HPDE6-E6E7 (cell line): ENCODE measurements at regions not wholly inside any gene's neighbourhood (a gene's known extent, or its start where the extent isn't known, plus 50 kb on each side); places are given as distances from the start of the nearest gene placed in this dataset.

Source experiments
- DNase-seq: peaks from one replicate; pipeline ENCODE4 v3.0.0; 2011; ENCODE audit warnings: missing footprints; ENCODE audit errors: extremely low spot score

DNA sequence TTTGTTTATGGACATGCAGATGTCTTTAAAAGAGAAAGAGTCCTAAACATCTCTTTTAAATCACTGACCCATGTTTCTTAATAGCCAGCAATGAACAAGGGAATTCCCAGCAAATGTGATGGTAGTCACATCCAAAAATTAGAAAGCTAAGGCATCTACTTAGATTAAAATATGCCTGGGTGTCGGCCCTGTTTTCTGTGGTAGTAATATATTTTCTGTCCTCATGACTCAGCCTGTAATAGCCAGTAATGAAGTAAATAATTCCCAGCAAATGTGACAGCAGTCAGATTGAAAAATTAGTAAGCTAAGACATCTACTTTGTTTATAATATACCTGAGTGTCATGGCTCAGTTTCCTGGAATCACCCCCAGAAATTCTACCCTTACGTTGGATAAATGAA lies 60.6 kb upstream of the MYRIP start:
- DNase-seq = no peak

DNA sequence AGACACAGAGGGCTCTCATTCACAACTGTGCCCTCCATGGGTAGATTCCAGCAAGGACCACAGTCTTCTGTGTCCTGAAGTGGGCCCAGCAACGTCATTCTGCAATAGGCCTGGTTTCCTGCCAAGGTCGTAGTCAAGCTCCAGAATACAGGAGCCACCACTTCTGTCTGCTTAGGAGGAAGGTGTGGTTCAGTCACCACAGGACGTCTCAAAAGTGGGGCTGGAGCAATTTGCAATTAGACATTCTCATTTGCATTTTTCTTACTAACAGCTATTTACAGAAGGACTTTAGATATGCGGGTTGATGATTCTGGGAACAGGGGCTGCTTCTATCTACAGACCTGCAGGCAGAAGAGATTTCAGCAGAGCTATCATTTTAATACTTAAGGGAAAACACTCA lies 58.7 kb upstream of the MYRIP start:
- no peak for DNase-seq

- no peak for DNase-seq
These were observed 58.1 kb upstream of the MYRIP start for GRCh38 chr3:39751286-39751685.

DNA sequence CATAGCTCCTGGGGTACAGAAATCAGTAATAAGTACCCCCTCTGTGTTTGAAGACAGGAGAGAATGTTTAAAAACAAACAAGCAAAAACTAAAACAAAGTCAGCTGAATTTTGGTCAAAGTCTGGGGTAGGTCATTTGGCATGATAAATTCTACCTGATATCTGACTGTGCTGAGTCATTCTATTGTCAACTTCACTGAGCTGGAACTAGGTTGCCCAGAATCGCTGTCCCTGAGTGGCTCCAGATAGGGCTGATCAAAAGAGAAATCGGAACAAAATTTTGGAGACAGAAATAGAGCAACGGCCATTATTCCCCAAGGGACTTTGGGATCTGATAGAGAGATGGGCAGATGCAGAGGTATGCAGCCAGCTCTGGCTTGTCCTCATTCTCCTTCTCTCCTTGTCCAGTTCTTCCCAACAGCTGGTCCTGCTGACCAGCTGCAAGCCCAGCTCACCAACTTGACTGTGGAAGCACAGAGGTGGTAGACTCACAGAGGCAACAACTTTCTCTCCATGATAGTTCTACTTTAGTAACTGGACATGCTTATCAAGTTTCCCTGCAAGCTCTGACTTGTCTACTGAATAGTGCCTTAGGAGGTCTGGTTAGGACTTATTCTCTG lies 57.3 kb upstream of the MYRIP start:
- no peak for DNase-seq

- DNase-seq = no peak
These were observed 56.7 kb upstream of the MYRIP start for GRCh38 chr3:39752751-39753150.

GRCh38 chr3:39753391-39753790 lies 56.0 kb upstream of the MYRIP start:
- DNase-seq = no peak

- no peak for DNase-seq
These were observed 54.9 kb upstream of the MYRIP start for GRCh38 chr3:39754549-39754948.

DNA sequence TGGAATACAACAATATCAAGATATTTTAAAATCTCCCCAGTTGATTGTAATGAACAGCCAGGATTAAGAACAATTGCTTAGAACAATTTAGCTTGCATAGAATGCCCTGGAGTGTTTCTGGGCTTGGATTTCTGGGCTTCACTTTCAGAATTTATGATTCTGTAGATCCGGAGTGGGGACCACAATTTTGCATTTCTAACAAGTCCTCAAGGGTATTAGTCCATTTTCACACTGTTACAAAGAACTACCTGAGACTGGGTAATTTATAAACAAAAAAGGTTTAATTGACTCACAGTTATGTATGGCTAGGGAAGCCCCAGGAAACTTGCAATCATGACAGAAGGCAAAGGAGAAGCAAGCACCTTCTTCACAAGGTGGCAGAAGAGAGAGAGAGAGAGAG lies 54.3 kb upstream of the MYRIP start:
- no peak for DNase-seq

DNA sequence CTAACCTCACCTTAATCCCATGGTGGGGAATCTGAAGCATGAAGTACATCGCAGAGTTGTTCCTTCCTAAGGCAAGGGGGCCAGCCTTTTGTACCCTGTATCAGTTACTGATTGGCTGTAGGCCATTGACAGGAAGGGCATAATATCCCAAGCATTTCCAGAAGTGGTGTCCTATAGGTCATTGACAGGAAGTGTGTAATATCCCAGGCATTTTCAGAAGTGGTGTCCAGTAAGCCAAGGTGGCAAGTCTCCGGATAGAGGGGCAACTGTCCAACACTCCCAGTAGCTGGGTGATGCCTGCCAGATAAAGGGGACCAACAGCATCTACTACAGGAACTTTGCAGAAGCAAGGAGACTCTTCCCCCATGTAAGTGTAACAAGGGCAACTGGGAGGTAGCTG lies 52.1 kb upstream of the MYRIP start:
- DNase-seq = no peak
